Thyroid gland (tissue), 4 donors: ENCODE measurements at regions not wholly inside any gene's neighbourhood (a gene's known extent, or its start where the extent isn't known, plus 50 kb on each side); places are given as distances from the start of the nearest gene placed in this dataset.

Experiments used
- DNase-seq, 2 donors: peaks; one replicate each; pipeline ENCODE4 v3.0.0-alpha.2; 2019
- H3K27ac ChIP-seq, 3 donors: fragments of 200-600 bp; sonication (generic); 1 replicate in 2 of 3; 2 replicates in 1 of 3; pipeline ENCODE4 v1.5.1; 2016 to 2019; ENCODE audit warnings: mild to moderate bottlenecking in 1 of 3, moderate library complexity in 1 of 3
- H3K27me3 ChIP-seq: fragments of 200-600 bp; sonication (generic); one replicate; pipeline ENCODE4 v1.5.1; 2019
- H3K36me3 ChIP-seq, 2 donors: fragments of 200-600 bp; sonication (generic); one replicate each; pipeline ENCODE4 v1.5.1; 2016 to 2019
- H3K4me1 ChIP-seq, 2 donors: fragments of 200-600 bp; sonication (generic); one replicate each; pipeline ENCODE4 v1.5.1; 2017 to 2019
- H3K4me3 ChIP-seq, 3 donors: fragments of 200-600 bp; sonication (generic); replicated peaks in 1 of 3; 1 replicate in 2 of 3; 2 replicates in 1 of 3; pipeline ENCODE4 v1.5.1; 2016; ENCODE audit warnings: mild to moderate bottlenecking in 1 of 3
- H3K9me3 ChIP-seq: fragments of 200-600 bp; sonication (generic); one replicate; pipeline ENCODE4 v1.5.1; 2017
- CTCF ChIP-seq, 6 experiments: fragments of 200-600 bp in 3 of 6; fragments of 450-650 bp in 3 of 6; sonication (generic) in 3 of 6; IDR thresholded peaks; one replicate each; pipeline ENCODE4 v1.5.1; 2016 to 2019; ENCODE audit warnings: antibody characterized with exemption in 6 of 6, mild to moderate bottlenecking in 2 of 6, inconsistent platforms in 1 of 6, moderate library complexity in 1 of 6
- POLR2A ChIP-seq, 2 donors: fragments of 450-650 bp; IDR thresholded peaks; one replicate each; pipeline ENCODE4 v1.6.1; 2017; ENCODE audit warnings: antibody characterized with exemption in 2 of 2, mild to moderate bottlenecking in 2 of 2, moderate library complexity in 1 of 2
- WGBS, 2 donors: methylation state at CpG; one replicate each; pipeline ENCODE4 v1.1.5; 2017; 5-methylcytosine and 5-hydroxymethylcytosine counted together
- intact Hi-C: fragments of 100-400 bp; cut with DNase I; formaldehyde crosslinking; loops from one replicate; pipeline ENCODE4 v1.15.1; 2023

- no peaks in the 10 kb centered on the region for H3K9me3 ChIP-seq
- no peak overlapping the region for H3K27ac ChIP-seq
- peak in 3 of 6 experiments; percentile 48 to 55 (median 54) for TF ChIP-seq CTCF (IDR thresholded peaks at IDR 0.05)
- TF ChIP-seq POLR2A (IDR thresholded peaks at IDR 0.05): no peak
- intact Hi-C loops: no loop called here
- no peak overlapping the region for H3K4me3 ChIP-seq
- no peaks in the 10 kb centered on the region for H3K36me3 ChIP-seq
- peak; percentile 68 to 74 for DNase-seq
- H3K4me1 ChIP-seq: no peaks in the 10 kb centered on the region
- H3K27me3 ChIP-seq: no peaks in the 10 kb centered on the region
- WGBS, 2 donors: 28 to 71% methylated on average over 1 to 6 of the region's 6 CpGs
Observed at GRCh38 chrX:47751670-47752069, 85.0 kb upstream of the ZNF81 start.

DNA sequence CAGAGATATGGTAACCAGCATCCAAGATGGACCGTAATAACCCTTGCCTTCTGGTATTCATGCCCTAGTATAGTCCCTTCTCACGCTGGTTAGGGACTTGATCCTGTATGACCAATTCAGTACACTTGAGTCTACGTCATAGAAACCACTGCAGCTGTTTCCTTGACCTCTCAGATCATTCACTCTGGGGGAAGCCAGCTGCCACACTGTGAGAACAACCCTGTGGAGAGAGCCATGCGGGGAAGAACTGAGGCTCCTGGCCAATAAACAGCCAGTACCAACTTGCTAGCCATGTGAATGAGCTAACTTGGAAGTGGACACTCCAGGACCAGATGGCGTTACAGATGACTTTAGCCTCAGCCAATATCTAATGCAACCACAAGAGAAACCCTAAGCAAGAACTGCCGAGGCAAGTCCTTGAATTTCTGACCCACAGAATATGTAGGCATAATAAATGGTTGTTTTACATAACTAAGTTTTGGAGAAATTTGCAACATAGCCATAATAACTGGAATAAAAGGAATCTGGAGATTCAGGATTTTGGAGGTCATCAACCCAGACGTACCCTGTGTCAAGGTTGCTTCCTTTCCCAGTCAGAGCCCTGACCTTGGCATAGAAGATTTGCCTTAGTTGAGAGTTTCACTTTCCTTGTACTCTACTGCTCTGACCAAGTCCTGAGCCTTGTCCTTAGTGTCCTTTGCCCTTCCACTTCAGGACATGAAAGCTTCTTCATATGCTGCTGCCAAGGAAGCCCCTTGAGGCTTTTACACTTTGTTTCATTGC lies 87.3 kb upstream of the ZNF81 start:
- WGBS, 2 donors: 83 to 92% methylated on average over 3 to 6 of the region's 7 CpGs
- TF ChIP-seq POLR2A (IDR thresholded peaks at IDR 0.05) (no peak), CTCF (IDR thresholded peaks at IDR 0.05) (no peak)
- no peaks in the 10 kb centered on the region for H3K4me1 ChIP-seq
- no peaks in the 10 kb centered on the region for H3K27me3 ChIP-seq
- no peaks in the 10 kb centered on the region for H3K36me3 ChIP-seq
- DNase-seq: no peak
- H3K27ac ChIP-seq: no peak overlapping the region
- intact Hi-C loops: no loop called here
- H3K9me3 ChIP-seq: no peaks in the 10 kb centered on the region
- H3K4me3 ChIP-seq: no peak overlapping the region

DNA sequence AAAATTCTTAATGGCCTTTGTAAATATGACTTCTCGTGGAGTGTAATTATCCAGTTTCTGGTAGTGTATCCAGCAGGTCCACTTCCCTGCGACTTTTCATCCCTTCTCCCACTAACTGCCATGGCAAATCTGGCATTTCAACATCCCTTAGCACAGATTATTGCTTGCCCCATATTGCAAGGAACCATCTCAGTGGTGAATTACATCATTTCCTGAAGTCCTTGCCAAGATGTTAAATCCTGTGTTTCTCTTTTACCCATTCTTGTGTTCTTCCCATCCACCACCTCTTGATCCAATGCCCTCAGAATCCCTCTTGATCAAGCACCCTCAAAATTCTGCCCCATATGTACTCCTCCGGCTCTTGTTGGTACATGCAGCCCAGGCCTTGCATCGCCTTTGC lies 88.1 kb upstream of the ZNF81 start:
- Histone ChIP-seq H3K27me3 (no peaks in the 10 kb centered on the region), H3K36me3 (no peaks in the 10 kb centered on the region), H3K4me1 (no peaks in the 10 kb centered on the region), H3K27ac (no peak overlapping the region), H3K9me3 (no peaks in the 10 kb centered on the region), H3K4me3 (no peak overlapping the region)
- TF ChIP-seq POLR2A (IDR thresholded peaks at IDR 0.05) (no peak), CTCF (IDR thresholded peaks at IDR 0.05) (no peak)
- intact Hi-C loops: no loop called here
- 87 to 92% methylated on average over 4 of the region's 4 CpGs for WGBS, 2 donors
- DNase-seq: no peak

GRCh38 chrX:47746446-47746845 lies 87.5 kb upstream of the UXT start:
- TF ChIP-seq POLR2A (IDR thresholded peaks at IDR 0.05) (no peak), CTCF (IDR thresholded peaks at IDR 0.05) (no peak)
- H3K4me3 ChIP-seq: no peak overlapping the region
- no peaks in the 10 kb centered on the region for H3K9me3 ChIP-seq
- intact Hi-C loops: no loop called here
- DNase-seq: no peak
- WGBS, 2 donors: 74 to 80% methylated on average over 3 of the region's 3 CpGs
- H3K4me1 ChIP-seq: no peaks in the 10 kb centered on the region
- no peaks in the 10 kb centered on the region for H3K27me3 ChIP-seq
- no peaks in the 10 kb centered on the region for H3K36me3 ChIP-seq
- no peak overlapping the region for H3K27ac ChIP-seq

- 70 to 73% methylated on average over 1 of the region's 1 CpG for WGBS, 2 donors
- no peak for DNase-seq
Observed at GRCh38 chrX:47745416-47745815, 86.4 kb upstream of the UXT start.

More at GRCh38 chrX:47745416-47745815, 86.4 kb upstream of the UXT start:
- H3K9me3 ChIP-seq: no peaks in the 10 kb centered on the region
- TF ChIP-seq POLR2A (IDR thresholded peaks at IDR 0.05) (no peak), CTCF (IDR thresholded peaks at IDR 0.05) (no peak)
- H3K27me3 ChIP-seq: no peaks in the 10 kb centered on the region
- no peaks in the 10 kb centered on the region for H3K36me3 ChIP-seq
- no peaks in the 10 kb centered on the region for H3K4me1 ChIP-seq
- no peak overlapping the region for H3K4me3 ChIP-seq
- intact Hi-C loops: no loop called here
- H3K27ac ChIP-seq: no peak overlapping the region
